ENCODE measurements at regions not wholly inside any gene's neighbourhood (a gene's known extent, or its start where the extent isn't known, plus 50 kb on each side); places are given as distances from the start of the nearest gene placed in this dataset.

- DNase-seq (ENCODE audit: low spot score) (no peak), FAIRE-seq (no peak), ATAC-seq (no peak)
- WGBS (ENCODE audit: low lambda C conversion rate): 5% methylated on average over 2 of the region's 2 CpGs
- Histone ChIP-seq H3K79me2 (ENCODE audit: insufficient read depth, low read length) (no peaks in the 10 kb centered on the region), H3K4me2 (ENCODE audit: low read depth, low read length) (no peak overlapping the region), H3K36me3 (replicated peaks in 1 of 2; ENCODE audit: control insufficient read depth in 1 of 2, insufficient read depth in 2 of 2, low read length in 2 of 2) (no peaks in the 10 kb centered on the region), H4K20me1 (ENCODE audit: insufficient read depth, low read length) (no peaks in the 10 kb centered on the region; the same call in 1 of the 2 replicates), H3K4me3 (replicated peaks in 1 of 3; ENCODE audit: insufficient read depth in 1 of 3, low read depth in 2 of 3, low read length in 3 of 3) (no peak overlapping the region), H3K27me3 (ENCODE audit: control insufficient read depth in 1 of 2, insufficient read depth in 2 of 2, low read length in 2 of 2) (peaks cover 29 to 98% of the 10 kb centered on the region in 2 experiments), H2AFZ (ENCODE audit: low read length) (no peak overlapping the region), H3K9me3 (ENCODE audit: low read length) (no peaks in the 10 kb centered on the region), H3K4me1 (ENCODE audit: insufficient read depth, low read length) (peaks cover 15% of the 10 kb centered on the region), H3K9ac (ENCODE audit: insufficient read depth, low read depth, low read length) (no peak overlapping the region), H3K27ac (ENCODE audit: extremely low read length, insufficient read depth, low read length) (no peak overlapping the region)
- intact Hi-C loops (cut with micrococcal nuclease; ENCODE audit: unreplicated experiment): no loop called here
- in situ Hi-C loops (cut with HindIII; ENCODE audit: extremely low pct_ligation_motif_present, low pct_unique_long_range_greater_than_20kb): no loop called here
- no TSS peak for BruUV-seq (replicated peaks)
- ChIA-PET POLR2A (no interaction called here), CTCF (ENCODE audit: low intra/inter-chr PET ratio, low total read pairs) (no interaction called here)
- TF ChIP-seq ZNF468 (CRISPR knock-in tag; IDR thresholded peaks at IDR 0.05) (no peak), ZNF101 (CRISPR knock-in tag; IDR thresholded peaks at IDR 0.05; ENCODE audit: borderline replicate concordance, low read depth) (no peak), MATR3 (CRISPR knock-in tag; IDR thresholded peaks at IDR 0.05) (no peak), ZSCAN9 (CRISPR knock-in tag; IDR thresholded peaks at IDR 0.05; ENCODE audit: borderline replicate concordance) (no peak), ATF1 (CRISPR knock-in tag; IDR thresholded peaks at IDR 0.05) (no peak), ZNF563 (CRISPR knock-in tag; IDR thresholded peaks at IDR 0.05) (no peak), MLX (CRISPR knock-in tag; IDR thresholded peaks at IDR 0.05) (no peak)
- TF ChIP-seq, protein P1, sequence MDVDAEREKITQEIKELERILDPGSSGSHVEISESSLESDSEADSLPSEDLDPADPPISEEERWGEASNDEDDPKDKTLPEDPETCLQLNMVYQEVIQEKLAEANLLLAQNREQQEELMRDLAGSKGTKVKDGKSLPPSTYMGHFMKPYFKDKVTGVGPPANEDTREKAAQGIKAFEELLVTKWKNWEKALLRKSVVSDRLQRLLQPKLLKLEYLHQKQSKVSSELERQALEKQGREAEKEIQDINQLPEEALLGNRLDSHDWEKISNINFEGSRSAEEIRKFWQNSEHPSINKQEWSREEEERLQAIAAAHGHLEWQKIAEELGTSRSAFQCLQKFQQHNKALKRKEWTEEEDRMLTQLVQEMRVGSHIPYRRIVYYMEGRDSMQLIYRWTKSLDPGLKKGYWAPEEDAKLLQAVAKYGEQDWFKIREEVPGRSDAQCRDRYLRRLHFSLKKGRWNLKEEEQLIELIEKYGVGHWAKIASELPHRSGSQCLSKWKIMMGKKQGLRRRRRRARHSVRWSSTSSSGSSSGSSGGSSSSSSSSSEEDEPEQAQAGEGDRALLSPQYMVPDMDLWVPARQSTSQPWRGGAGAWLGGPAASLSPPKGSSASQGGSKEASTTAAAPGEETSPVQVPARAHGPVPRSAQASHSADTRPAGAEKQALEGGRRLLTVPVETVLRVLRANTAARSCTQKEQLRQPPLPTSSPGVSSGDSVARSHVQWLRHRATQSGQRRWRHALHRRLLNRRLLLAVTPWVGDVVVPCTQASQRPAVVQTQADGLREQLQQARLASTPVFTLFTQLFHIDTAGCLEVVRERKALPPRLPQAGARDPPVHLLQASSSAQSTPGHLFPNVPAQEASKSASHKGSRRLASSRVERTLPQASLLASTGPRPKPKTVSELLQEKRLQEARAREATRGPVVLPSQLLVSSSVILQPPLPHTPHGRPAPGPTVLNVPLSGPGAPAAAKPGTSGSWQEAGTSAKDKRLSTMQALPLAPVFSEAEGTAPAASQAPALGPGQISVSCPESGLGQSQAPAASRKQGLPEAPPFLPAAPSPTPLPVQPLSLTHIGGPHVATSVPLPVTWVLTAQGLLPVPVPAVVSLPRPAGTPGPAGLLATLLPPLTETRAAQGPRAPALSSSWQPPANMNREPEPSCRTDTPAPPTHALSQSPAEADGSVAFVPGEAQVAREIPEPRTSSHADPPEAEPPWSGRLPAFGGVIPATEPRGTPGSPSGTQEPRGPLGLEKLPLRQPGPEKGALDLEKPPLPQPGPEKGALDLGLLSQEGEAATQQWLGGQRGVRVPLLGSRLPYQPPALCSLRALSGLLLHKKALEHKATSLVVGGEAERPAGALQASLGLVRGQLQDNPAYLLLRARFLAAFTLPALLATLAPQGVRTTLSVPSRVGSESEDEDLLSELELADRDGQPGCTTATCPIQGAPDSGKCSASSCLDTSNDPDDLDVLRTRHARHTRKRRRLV (CRISPR knock-in tag; IDR thresholded peaks at IDR 0.05): no peak
Observed at GRCh38 chr2:120572226-120572625, 163.4 kb upstream of the GLI2 start.
